ENCODE measurements at regions not wholly inside any gene's neighbourhood (a gene's known extent, or its start where the extent isn't known, plus 50 kb on each side); places are given as distances from the start of the nearest gene placed in this dataset.
"Not testable (repeated sequence)": the region's sequence is repeated elsewhere in the genome, so short reads cannot be mapped to it uniquely, and the experiment has no call there.

- no peaks in the 10 kb centered on the region for H3K79me2 ChIP-seq (ENCODE audit: low read length)
Observed at GRCh38 chr3:177889652-177890358, 646.4 kb upstream of the KCNMB2 start.

GRCh38 chr3:177890359-177890683 is 645.9 kb upstream of the KCNMB2 start:
- H2AFZ ChIP-seq (ENCODE audit: low read length): no peak overlapping the region
- no peak overlapping the region for H3K9ac ChIP-seq (ENCODE audit: low read length)
- no peaks in the 10 kb centered on the region for H3K9me2 ChIP-seq (replicated peaks; ENCODE audit: insufficient read depth, low read length)
- no peak for DNase-seq
- H3K4me3 ChIP-seq (ENCODE audit: low read length): no peak overlapping the region
- no peaks in the 10 kb centered on the region for H3K4me1 ChIP-seq (ENCODE audit: low read length)
- no peaks in the 10 kb centered on the region for H3K79me2 ChIP-seq (ENCODE audit: low read length)
- no peaks in the 10 kb centered on the region for H3F3A ChIP-seq (ENCODE audit: insufficient read depth, low read length)
- no peaks in the 10 kb centered on the region for H4K20me1 ChIP-seq (ENCODE audit: insufficient read depth, low read length)
- no peaks in the 10 kb centered on the region for H3K36me3 ChIP-seq (replicated peaks; ENCODE audit: insufficient read depth, low read length)
- H3K27me3 ChIP-seq (replicated peaks; ENCODE audit: insufficient read depth, low read length): no peaks in the 10 kb centered on the region
- no peak overlapping the region for H3K27ac ChIP-seq (ENCODE audit: low read length)
- H3K9me3 ChIP-seq (replicated peaks; ENCODE audit: insufficient read depth, low read length): no peaks in the 10 kb centered on the region
- TF ChIP-seq, protein P1, sequence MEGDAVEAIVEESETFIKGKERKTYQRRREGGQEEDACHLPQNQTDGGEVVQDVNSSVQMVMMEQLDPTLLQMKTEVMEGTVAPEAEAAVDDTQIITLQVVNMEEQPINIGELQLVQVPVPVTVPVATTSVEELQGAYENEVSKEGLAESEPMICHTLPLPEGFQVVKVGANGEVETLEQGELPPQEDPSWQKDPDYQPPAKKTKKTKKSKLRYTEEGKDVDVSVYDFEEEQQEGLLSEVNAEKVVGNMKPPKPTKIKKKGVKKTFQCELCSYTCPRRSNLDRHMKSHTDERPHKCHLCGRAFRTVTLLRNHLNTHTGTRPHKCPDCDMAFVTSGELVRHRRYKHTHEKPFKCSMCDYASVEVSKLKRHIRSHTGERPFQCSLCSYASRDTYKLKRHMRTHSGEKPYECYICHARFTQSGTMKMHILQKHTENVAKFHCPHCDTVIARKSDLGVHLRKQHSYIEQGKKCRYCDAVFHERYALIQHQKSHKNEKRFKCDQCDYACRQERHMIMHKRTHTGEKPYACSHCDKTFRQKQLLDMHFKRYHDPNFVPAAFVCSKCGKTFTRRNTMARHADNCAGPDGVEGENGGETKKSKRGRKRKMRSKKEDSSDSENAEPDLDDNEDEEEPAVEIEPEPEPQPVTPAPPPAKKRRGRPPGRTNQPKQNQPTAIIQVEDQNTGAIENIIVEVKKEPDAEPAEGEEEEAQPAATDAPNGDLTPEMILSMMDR (IDR thresholded peaks at IDR 0.05; ENCODE audit: low read length): no peak
- TF ChIP-seq EZH2 (optimal IDR thresholded peaks at IDR 0.05; ENCODE audit: low read depth, low read length) (no peak), EZH2phosphoT487 (IDR thresholded peaks at IDR 0.05; ENCODE audit: low read length) (no peak)
- no peak overlapping the region for H3K4me2 ChIP-seq (ENCODE audit: low read depth, low read length)

More at GRCh38 chr3:177889652-177890358, 646.4 kb upstream of the KCNMB2 start:
- Histone ChIP-seq H2AFZ (ENCODE audit: low read length) (no peak overlapping the region), H3K9me3 (replicated peaks; ENCODE audit: insufficient read depth, low read length) (no peaks in the 10 kb centered on the region), H3K27ac (ENCODE audit: low read length) (no peak overlapping the region), H3F3A (ENCODE audit: insufficient read depth, low read length) (no peaks in the 10 kb centered on the region), H3K36me3 (replicated peaks; ENCODE audit: insufficient read depth, low read length) (no peaks in the 10 kb centered on the region), H3K4me1 (ENCODE audit: low read length) (no peaks in the 10 kb centered on the region), H3K4me3 (ENCODE audit: low read length) (no peak overlapping the region), H4K20me1 (ENCODE audit: insufficient read depth, low read length) (no peaks in the 10 kb centered on the region), H3K4me2 (ENCODE audit: low read depth, low read length) (no peak overlapping the region), H3K9me2 (replicated peaks; ENCODE audit: insufficient read depth, low read length) (no peaks in the 10 kb centered on the region), H3K9ac (ENCODE audit: low read length) (no peak overlapping the region), H3K27me3 (replicated peaks; ENCODE audit: insufficient read depth, low read length) (no peaks in the 10 kb centered on the region)
- TF ChIP-seq EZH2phosphoT487 (IDR thresholded peaks at IDR 0.05; ENCODE audit: low read length) (no peak), EZH2 (optimal IDR thresholded peaks at IDR 0.05; ENCODE audit: low read depth, low read length) (no peak)
- TF ChIP-seq, protein P1 (IDR thresholded peaks at IDR 0.05; ENCODE audit: low read length): no peak
- DNase-seq: no peak

- not testable (repeated sequence) for H3K9ac ChIP-seq (ENCODE audit: low read length); H3K4me1 ChIP-seq (ENCODE audit: low read length); H3K4me3 ChIP-seq (ENCODE audit: low read length); H3K36me3 ChIP-seq (replicated peaks; ENCODE audit: insufficient read depth, low read length); H3K4me2 ChIP-seq (ENCODE audit: low read depth, low read length); H3K27me3 ChIP-seq (replicated peaks; ENCODE audit: insufficient read depth, low read length); H3K27ac ChIP-seq (ENCODE audit: low read length); H2AFZ ChIP-seq (ENCODE audit: low read length); H3K79me2 ChIP-seq (ENCODE audit: low read length); H3K9me3 ChIP-seq (replicated peaks; ENCODE audit: insufficient read depth, low read length); H3K9me2 ChIP-seq (replicated peaks; ENCODE audit: insufficient read depth, low read length); H4K20me1 ChIP-seq (ENCODE audit: insufficient read depth, low read length); H3F3A ChIP-seq (ENCODE audit: insufficient read depth, low read length); DNase-seq
Observed at GRCh38 chr3:177891569-177891968, 644.7 kb upstream of the KCNMB2 start.

GRCh38 chr3:177893331-177893730 is 642.9 kb upstream of the KCNMB2 start:
- no peak for DNase-seq
- Histone ChIP-seq H3K36me3 (replicated peaks; ENCODE audit: insufficient read depth, low read length) (no peaks in the 10 kb centered on the region), H3K4me3 (ENCODE audit: low read length) (no peak overlapping the region), H3K4me1 (ENCODE audit: low read length) (no peaks in the 10 kb centered on the region), H3K9me3 (replicated peaks; ENCODE audit: insufficient read depth, low read length) (no peaks in the 10 kb centered on the region), H3K79me2 (ENCODE audit: low read length) (no peaks in the 10 kb centered on the region), H4K20me1 (ENCODE audit: insufficient read depth, low read length) (no peaks in the 10 kb centered on the region), H3K9me2 (replicated peaks; ENCODE audit: insufficient read depth, low read length) (no peaks in the 10 kb centered on the region), H3K4me2 (ENCODE audit: low read depth, low read length) (no peak overlapping the region), H3F3A (ENCODE audit: insufficient read depth, low read length) (no peaks in the 10 kb centered on the region), H2AFZ (ENCODE audit: low read length) (no peak overlapping the region), H3K9ac (ENCODE audit: low read length) (no peak overlapping the region), H3K27ac (ENCODE audit: low read length) (no peak overlapping the region), H3K27me3 (replicated peaks; ENCODE audit: insufficient read depth, low read length) (no peaks in the 10 kb centered on the region)
- no peak for TF ChIP-seq EZH2 (optimal IDR thresholded peaks at IDR 0.05; ENCODE audit: low read depth, low read length)
- TF ChIP-seq, protein P1 (IDR thresholded peaks at IDR 0.05; ENCODE audit: low read length): no peak
- no peak for TF ChIP-seq EZH2phosphoT487 (IDR thresholded peaks at IDR 0.05; ENCODE audit: low read length)

Data from MM.1S (cell line).